ENCODE measurements at regions not wholly inside any gene's neighbourhood (a gene's known extent, or its start where the extent isn't known, plus 50 kb on each side); places are given as distances from the start of the nearest gene placed in this dataset.

DNA sequence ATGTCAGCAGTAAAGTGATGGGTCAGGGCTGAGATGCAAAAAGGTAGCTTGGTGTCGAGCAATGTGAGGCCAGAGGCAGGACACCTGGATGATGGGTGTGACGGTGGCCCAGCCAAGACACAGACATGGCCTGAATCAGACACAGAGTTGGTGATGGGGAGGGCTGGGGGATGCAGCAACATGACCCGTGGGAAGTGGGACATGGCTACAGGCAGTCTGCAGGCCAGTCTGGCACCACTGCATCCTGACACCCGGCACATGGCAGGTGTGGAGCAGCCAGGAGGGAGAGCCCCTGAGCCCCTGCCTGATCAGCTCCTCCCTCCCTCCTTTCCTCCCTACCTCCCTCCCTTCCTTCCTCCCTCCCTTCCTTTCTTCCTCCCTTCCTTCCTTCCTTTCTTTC, 114.8 kb upstream of the WDR11 start:
- no peak for TF ChIP-seq CTCF (IDR thresholded peaks at IDR 0.05)
- ATAC-seq (ENCODE audit: low FRiP score) = no peak
- no peak for DNase-seq (ENCODE audit: low spot score)

DNA sequence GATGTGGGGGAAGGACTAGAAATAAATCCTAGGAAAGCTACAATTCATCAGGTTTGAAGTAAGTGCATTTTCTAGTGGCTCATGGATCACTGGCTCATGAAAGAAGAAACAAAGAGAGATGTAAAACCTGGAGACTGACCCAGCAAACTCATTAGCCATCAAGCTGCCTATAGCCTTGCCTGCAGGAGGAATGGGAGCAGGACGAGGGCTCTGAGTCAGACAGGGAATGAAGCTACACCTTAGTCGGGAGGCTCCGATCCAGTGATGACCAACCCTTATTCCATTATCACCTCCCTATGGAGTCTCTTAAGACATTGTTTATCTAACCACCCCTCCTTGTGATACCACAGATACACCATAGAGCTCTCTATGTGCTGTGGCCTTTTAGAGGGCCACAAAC, 112.5 kb upstream of the WDR11 start:
- ATAC-seq (ENCODE audit: low FRiP score) = no peak
- no peak for TF ChIP-seq CTCF (IDR thresholded peaks at IDR 0.05)
- no peak for DNase-seq (ENCODE audit: low spot score)

DNA sequence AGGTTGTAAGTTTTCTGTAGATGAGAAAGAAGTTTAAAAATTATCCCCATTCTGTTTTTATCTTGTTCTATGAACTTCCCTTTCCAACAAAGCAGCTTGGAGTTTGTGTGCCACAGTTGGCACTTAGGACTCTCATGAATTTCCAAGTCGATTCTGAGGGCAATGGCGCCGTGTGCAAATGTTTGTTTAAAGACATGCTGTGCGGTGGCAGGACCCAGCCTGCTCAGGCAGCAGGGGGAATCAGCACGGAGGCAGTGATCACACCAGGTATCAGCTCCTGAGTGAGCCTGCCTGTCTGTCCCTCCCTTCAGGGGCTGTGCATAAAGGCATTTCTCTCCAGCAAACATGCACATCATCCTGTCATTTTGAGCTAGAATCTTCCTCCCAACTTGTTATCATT, 109.8 kb upstream of the WDR11 start:
- TF ChIP-seq CTCF (IDR thresholded peaks at IDR 0.05) = no peak
- no peak for ATAC-seq (ENCODE audit: low FRiP score)
- DNase-seq (ENCODE audit: low spot score) = no peak

GRCh38 chr10:120742373-120742772, 108.8 kb upstream of the WDR11 start:
- no peak for ATAC-seq (ENCODE audit: low FRiP score)

DNA sequence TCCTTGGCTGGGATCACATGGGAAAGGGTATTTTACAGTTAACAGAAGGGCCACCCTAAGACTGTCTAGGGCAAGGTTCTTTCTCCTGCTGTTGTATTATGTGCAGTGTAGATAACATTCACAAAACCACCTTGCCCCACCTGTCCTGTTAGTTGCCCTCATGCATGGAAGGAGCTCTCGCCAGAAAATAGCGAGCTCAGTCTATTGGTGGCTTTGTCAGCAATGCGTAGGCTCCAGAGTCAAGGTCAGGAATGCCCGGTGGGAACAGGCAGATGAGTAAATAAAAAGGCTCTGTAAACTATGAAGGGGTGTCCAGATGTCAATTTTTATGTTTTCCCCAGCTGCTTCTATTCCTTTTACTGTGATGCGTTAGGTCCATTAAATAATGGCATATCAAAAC, 107.1 kb upstream of the WDR11 start:
- TF ChIP-seq CTCF (IDR thresholded peaks at IDR 0.05) = no peak
- DNase-seq (ENCODE audit: low spot score) (no peak), ATAC-seq (ENCODE audit: low FRiP score) (no peak)

More at GRCh38 chr10:120742373-120742772, 108.8 kb upstream of the WDR11 start:
- no peak for TF ChIP-seq CTCF (IDR thresholded peaks at IDR 0.05)
- DNase-seq (ENCODE audit: low spot score) = no peak

- ATAC-seq (ENCODE audit: low FRiP score) (no peak), DNase-seq (ENCODE audit: low spot score) (no peak)
- no peak for TF ChIP-seq CTCF (IDR thresholded peaks at IDR 0.05)
Measured at GRCh38 chr10:120746001-120746777, 105.0 kb upstream of the WDR11 start.

DNA sequence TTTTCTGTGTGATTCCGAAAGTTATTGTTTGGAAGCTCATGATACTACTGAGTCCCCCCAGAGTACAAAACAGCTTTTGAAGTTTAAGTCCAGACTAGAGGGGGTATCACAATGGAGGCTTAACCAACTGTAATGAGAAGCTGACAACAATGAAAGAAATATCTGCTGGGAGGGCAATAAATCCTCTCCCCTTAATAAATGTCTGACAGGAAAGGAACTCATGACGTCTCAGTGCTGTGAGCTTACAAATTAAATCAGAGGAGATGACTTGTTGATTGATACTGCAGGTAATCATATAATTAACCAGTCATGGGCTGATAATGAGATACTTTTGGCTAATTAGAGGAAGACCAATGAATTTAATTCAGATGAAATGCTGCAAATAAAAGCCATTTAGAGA, 102.6 kb upstream of the WDR11 start:
- DNase-seq (ENCODE audit: low spot score) (no peak), ATAC-seq (ENCODE audit: low FRiP score) (no peak)
- no peak for TF ChIP-seq CTCF (IDR thresholded peaks at IDR 0.05)
